Heart left ventricle (tissue), 16 donors: ENCODE measurements at regions not wholly inside any gene's neighbourhood (a gene's known extent, or its start where the extent isn't known, plus 50 kb on each side); places are given as distances from the start of the nearest gene placed in this dataset.

Experiments
- ATAC-seq, 4 donors: fragments of 200-7000 bp; cut with Tn5 transposase; one replicate each; pipeline ENCODE4 v1.9.1; 2020 to 2022; ENCODE audit warnings: moderate library complexity in 4 of 4, mild to moderate bottlenecking in 3 of 4, moderate number of reproducible peaks in 1 of 4
- DNase-seq, 5 donors: peaks; one replicate each; pipeline ENCODE4 v3.0.0-alpha.2; 2020
- H3K27ac ChIP-seq, 12 donors: fragments of 200-600 bp; sonication (generic) in 4 of 12; one replicate each; pipeline versions ENCODE4 v1.5.0 to v1.8.0; 2016 to 2022; ENCODE audit warnings: mild to moderate bottlenecking in 2 of 12
- H3K27me3 ChIP-seq, 9 donors: fragments of 200-600 bp; sonication (generic) in 2 of 9; one replicate each; pipeline versions ENCODE4 v1.5.1 to v1.8.0; 2016 to 2022; ENCODE audit warnings: mild to moderate bottlenecking in 3 of 9
- H3K36me3 ChIP-seq, 9 donors: fragments of 200-600 bp; sonication (generic) in 2 of 9; one replicate each; pipeline versions ENCODE4 v1.5.0 to v1.8.0; 2018 to 2022; ENCODE audit warnings: mild to moderate bottlenecking in 2 of 9
- H3K4me1 ChIP-seq, 12 donors: fragments of 200-600 bp; sonication (generic) in 4 of 12; one replicate each; pipeline versions ENCODE4 v1.5.0 to v1.8.0; 2016 to 2022; ENCODE audit warnings: mild to moderate bottlenecking in 3 of 12
- H3K4me3 ChIP-seq, 12 donors: fragments of 200-600 bp; sonication (generic) in 4 of 12; one replicate each; pipeline versions ENCODE4 v1.5.0 to v1.8.0; 2017 to 2022; ENCODE audit warnings: mild to moderate bottlenecking in 9 of 12, moderate library complexity in 4 of 12
- H3K9me3 ChIP-seq, 12 donors: fragments of 200-600 bp; sonication (generic) in 4 of 12; one replicate each; pipeline versions ENCODE4 v1.5.0 to v1.8.0; 2016 to 2022; ENCODE audit warnings: mild to moderate bottlenecking in 1 of 12
- CTCF ChIP-seq, 12 donors: fragments of 200-600 bp; sonication (generic) in 4 of 12; IDR thresholded peaks; one replicate each; pipeline versions ENCODE4 v1.5.0 to v1.8.0; 2018 to 2022; ENCODE audit warnings: antibody characterized with exemption in 12 of 12, mild to moderate bottlenecking in 5 of 12
- POLR2A ChIP-seq, 2 donors: fragments of 450-650 bp; IDR thresholded peaks; one replicate each; pipeline ENCODE4 v1.6.1; 2017; ENCODE audit warnings: antibody characterized with exemption in 2 of 2, mild to moderate bottlenecking in 2 of 2, moderate library complexity in 2 of 2
- WGBS, 4 donors: extraction: QIAGEN DNeasy Blood & Tissue Kit in 2 of 4; methylation state at CpG; one replicate each; pipeline versions ENCODE4 v1.1.5 to v1.1.7; 2013 to 2018; 5-methylcytosine and 5-hydroxymethylcytosine counted together
- intact Hi-C, 10 donors: fragments of 100-400 bp; cut with DNase I; formaldehyde crosslinking; loops; one replicate each; pipeline versions ENCODE4 v1.11.1 to v1.14.2; 2022
- donor health status: ischemic (EF 13 %, LVEDD 7.1; RV severe dilation, severe dysfunction).
- donor health status: healthy with polysubstance abuse.
- donor health status: DM: no; HTN: yes; CAD: no.
- donor health status: DM: no; HTN: no; CAD: no.
- donor health status: ischemic (EF 25% LVEDD 6.9; RV normal size, moderate dysfunction).
- donor health status: ischemic (EF 25% LVEDD 5.7; RV mildly dilated, moderate dysfunction).
- donor health status: healthy.
- donor health status: DM: yes; HTN: yes; CAD: no.
- donor health status: ischemic (EF 35%, LVEDD 5.7; RV mildly dilated, moderate dysfunction).
- donor health status: nonischemic (EF 11% LVEDD 7.7; RV severe dilation, severe dysfunction).
- donor health status: DM: yes; HTN: yes; CAD: no.
- donor health status: PGD.
- donor health status: ischemic (EF 29% LVEDD 5.4; RV normal size, mild dysfunction).
- donor health status: nonischemic (EF 23%, LVEDD 6.1; RV moderate dilation, normal function).

GRCh38 chr1:95551201-95551600 lies 317.2 kb downstream of the RWDD3 start:
- Histone ChIP-seq H3K9me3 (peaks cover 0 to 2% (median 0%) of the 10 kb centered on the region in 12 donors), H3K36me3 (no peaks in the 10 kb centered on the region), H3K4me3 (no peak overlapping the region), H3K4me1 (no peaks in the 10 kb centered on the region), H3K27ac (no peak overlapping the region), H3K27me3 (no peaks in the 10 kb centered on the region)
- intact Hi-C loops = no loop called here
- DNase-seq (no peak), ATAC-seq (no peak)
- TF ChIP-seq CTCF (IDR thresholded peaks at IDR 0.05) = no peak
- TF ChIP-seq POLR2A (IDR thresholded peaks at IDR 0.05) = no peak

GRCh38 chr1:95553595-95553994 lies 319.6 kb downstream of the RWDD3 start:
- intact Hi-C loops = no loop called here
- H3K4me3 ChIP-seq = no peak overlapping the region
- no peaks in the 10 kb centered on the region for H3K36me3 ChIP-seq
- ATAC-seq (no peak), DNase-seq (no peak)
- WGBS, 4 donors = 86 to 91% (median 88%) methylated on average over 5 of the region's 5 CpGs
- TF ChIP-seq POLR2A (IDR thresholded peaks at IDR 0.05) = no peak
- TF ChIP-seq CTCF (IDR thresholded peaks at IDR 0.05) = no peak
- no peaks in the 10 kb centered on the region for H3K27me3 ChIP-seq
- no peak overlapping the region for H3K27ac ChIP-seq
- H3K9me3 ChIP-seq = peaks cover 0 to 23% (median 6%) of the 10 kb centered on the region in 12 donors
- H3K4me1 ChIP-seq = no peaks in the 10 kb centered on the region

- Histone ChIP-seq H3K9me3 (peaks cover 0 to 23% (median 6%) of the 10 kb centered on the region in 12 donors), H3K27me3 (no peaks in the 10 kb centered on the region), H3K27ac (no peak overlapping the region), H3K36me3 (no peaks in the 10 kb centered on the region), H3K4me1 (no peaks in the 10 kb centered on the region), H3K4me3 (no peak overlapping the region)
- intact Hi-C loops = no loop called here
- DNase-seq (no peak), ATAC-seq (no peak)
- WGBS, 4 donors = 78 to 87% (median 79%) methylated on average over 2 of the region's 2 CpGs
- TF ChIP-seq POLR2A (IDR thresholded peaks at IDR 0.05) (no peak), CTCF (IDR thresholded peaks at IDR 0.05) (no peak)
These were observed 320.4 kb downstream of the RWDD3 start for GRCh38 chr1:95554408-95554807.

DNA sequence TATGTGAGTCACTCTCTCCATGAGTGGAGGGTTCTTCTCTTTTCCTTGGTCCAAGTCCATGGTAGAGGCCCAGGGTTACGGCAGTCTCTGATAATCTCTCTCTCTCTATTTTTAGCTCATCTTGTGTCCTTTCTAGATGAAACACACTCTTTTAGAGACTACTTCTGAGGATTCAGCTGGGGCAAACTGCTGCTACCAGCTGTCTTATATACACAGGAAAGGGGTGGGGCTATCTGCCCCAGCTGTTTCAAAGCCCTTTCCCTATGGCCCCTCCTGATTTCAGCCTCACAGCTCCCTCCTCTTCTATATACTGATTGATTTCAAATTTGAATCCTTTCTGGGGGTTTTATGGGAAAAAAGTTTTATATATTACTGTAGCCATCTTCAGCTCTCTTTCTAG lies 324.8 kb downstream of the RWDD3 start:
- no peak for ATAC-seq
- peaks cover 0 to 23% (median 6%) of the 10 kb centered on the region in 12 donors for H3K9me3 ChIP-seq
- no peak overlapping the region for H3K4me3 ChIP-seq
- no peaks in the 10 kb centered on the region for H3K27me3 ChIP-seq
- H3K36me3 ChIP-seq = no peaks in the 10 kb centered on the region
- TF ChIP-seq POLR2A (IDR thresholded peaks at IDR 0.05) (no peak), CTCF (IDR thresholded peaks at IDR 0.05) (no peak)
- no peak overlapping the region for H3K27ac ChIP-seq
- no peaks in the 10 kb centered on the region for H3K4me1 ChIP-seq
- DNase-seq = no peak
- WGBS, 4 donors = 29 to 43% (median 30%) methylated on average over 1 of the region's 1 CpG
- intact Hi-C loops = no loop called here
